AG04450 (cell line): ENCODE measurements at regions not wholly inside any gene's neighbourhood (a gene's known extent, or its start where the extent isn't known, plus 50 kb on each side); places are given as distances from the start of the nearest gene placed in this dataset.
"Not testable (repeated sequence)": the region's sequence is repeated elsewhere in the genome, so short reads cannot be mapped to it uniquely, and the experiment has no call there.

Experiments
- CTCF ChIA-PET: fragments of 300-600, 350-600 bp; formaldehyde crosslinking; extraction: SDS; loops from one replicate; lab custom pipeline; 2022; ENCODE audit warnings: antibody characterized with exemption, inconsistent platforms; lab: Charles Lee
- POLR2A ChIA-PET: fragments of 350-600 bp; formaldehyde crosslinking; extraction: SDS; loops from one replicate; lab custom pipeline; 2021; ENCODE audit warnings: antibody characterized with exemption, inconsistent platforms; lab: Yijun Ruan, JAX
- DNase-seq: peaks from one replicate; pipeline ENCODE4 v3.0.0-alpha.2; 2011; ENCODE audit warnings: low read depth, low spot score
- H3K27ac ChIP-seq: one replicate; pipeline ENCODE4 v1.5.1; 2012; ENCODE audit warnings: low read depth, low read length, control low read depth
- H3K27me3 ChIP-seq: one replicate; pipeline ENCODE4 v1.6.0; 2012; ENCODE audit warnings: low read length; ENCODE audit not compliant: control insufficient read depth, insufficient read depth
- H3K4me3 ChIP-seq: 2 replicates; pipeline ENCODE4 v1.5.1; 2011; ENCODE audit warnings: mild to moderate bottlenecking, low read depth, low read length, control low read depth
- H3K9me3 ChIP-seq: 2 replicates; pipeline ENCODE4 v1.5.1; 2012; ENCODE audit warnings: low read length; ENCODE audit not compliant: control insufficient read depth, insufficient read depth
- TF ChIP-seq, protein P1 (sequence below): IDR thresholded peaks from 2 replicates; pipeline ENCODE4 v1.5.1; 2011; ENCODE audit warnings: low read depth, low read length, control low read depth, inconsistent platforms

DNA sequence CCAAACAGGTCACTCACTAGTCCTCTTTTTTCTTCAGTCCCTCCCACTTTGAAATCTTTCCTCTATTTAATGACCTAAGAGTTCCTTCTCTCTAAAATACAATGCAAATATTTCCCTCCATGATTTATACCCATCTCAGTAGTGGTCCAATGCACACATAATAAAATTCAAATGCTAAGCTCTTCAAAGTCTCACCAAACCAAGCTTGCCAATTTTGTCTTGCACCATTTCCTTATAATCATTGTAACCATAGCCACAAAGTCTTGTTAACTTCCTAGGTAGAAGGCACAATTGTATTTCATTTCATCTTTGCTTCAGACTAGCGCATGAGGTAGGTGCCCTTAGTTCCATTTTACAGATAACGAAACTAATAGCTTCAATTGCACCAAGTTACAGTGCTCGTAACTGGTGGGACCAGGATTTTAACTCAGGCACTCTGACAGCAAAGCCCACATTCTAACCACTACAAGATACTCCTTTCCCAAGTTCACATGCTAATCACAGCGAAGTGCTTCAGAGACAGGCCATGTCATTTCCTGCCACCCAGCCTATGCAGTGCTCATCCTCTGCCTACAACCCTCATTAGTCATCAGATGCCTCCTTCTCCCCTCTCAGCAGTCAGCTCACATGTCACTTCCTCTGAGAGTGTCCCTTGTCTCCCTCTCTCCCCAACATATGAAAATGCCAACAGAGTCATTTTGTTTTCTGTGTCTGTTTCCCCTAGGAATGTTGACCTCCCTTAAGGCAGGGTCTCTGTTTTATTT is 66.9 kb upstream of the PPARGC1A start:
- Histone ChIP-seq H3K9me3 (no peaks in the 10 kb centered on the region), H3K27me3 (no peaks in the 10 kb centered on the region), H3K4me3 (no peak overlapping the region), H3K27ac (no peak overlapping the region)
- POLR2A ChIA-PET, result no interaction called here
- TF ChIP-seq, protein P1, sequence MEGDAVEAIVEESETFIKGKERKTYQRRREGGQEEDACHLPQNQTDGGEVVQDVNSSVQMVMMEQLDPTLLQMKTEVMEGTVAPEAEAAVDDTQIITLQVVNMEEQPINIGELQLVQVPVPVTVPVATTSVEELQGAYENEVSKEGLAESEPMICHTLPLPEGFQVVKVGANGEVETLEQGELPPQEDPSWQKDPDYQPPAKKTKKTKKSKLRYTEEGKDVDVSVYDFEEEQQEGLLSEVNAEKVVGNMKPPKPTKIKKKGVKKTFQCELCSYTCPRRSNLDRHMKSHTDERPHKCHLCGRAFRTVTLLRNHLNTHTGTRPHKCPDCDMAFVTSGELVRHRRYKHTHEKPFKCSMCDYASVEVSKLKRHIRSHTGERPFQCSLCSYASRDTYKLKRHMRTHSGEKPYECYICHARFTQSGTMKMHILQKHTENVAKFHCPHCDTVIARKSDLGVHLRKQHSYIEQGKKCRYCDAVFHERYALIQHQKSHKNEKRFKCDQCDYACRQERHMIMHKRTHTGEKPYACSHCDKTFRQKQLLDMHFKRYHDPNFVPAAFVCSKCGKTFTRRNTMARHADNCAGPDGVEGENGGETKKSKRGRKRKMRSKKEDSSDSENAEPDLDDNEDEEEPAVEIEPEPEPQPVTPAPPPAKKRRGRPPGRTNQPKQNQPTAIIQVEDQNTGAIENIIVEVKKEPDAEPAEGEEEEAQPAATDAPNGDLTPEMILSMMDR, result no peak
- no peak for DNase-seq
- CTCF ChIA-PET, result interaction anchor here (1.3 kb wide), 1 partner anchor 9 kb away, joined by 3 read pairs; no protein-coding TSS in a partner anchor

DNA sequence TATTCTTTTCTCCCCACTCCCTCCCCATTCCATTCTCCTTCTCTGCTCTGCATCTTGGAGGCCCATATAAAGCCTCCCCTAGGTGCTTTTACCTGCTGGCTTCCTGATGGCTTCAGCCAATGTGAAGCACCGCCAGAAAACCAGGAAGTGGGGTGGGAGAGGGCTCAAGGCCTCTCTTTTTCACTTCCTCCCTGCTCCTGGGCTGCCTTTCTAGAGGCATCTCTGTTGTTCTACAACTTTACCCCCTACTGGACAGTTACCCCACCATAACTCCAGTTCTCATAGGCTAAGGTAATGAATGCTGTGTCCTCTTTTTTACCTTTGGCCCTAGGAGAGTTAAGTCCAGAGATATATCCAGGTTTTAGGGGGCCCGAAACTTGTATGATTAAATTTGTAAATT is 62.4 kb upstream of the PPARGC1A start:
- Histone ChIP-seq H3K27me3 (no peaks in the 10 kb centered on the region), H3K9me3 (no peaks in the 10 kb centered on the region), H3K27ac (no peak overlapping the region), H3K4me3 (no peak overlapping the region)
- ChIA-PET CTCF (no interaction called here), POLR2A (no interaction called here)
- TF ChIP-seq, protein P1, result no peak
- no peak for DNase-seq

DNA sequence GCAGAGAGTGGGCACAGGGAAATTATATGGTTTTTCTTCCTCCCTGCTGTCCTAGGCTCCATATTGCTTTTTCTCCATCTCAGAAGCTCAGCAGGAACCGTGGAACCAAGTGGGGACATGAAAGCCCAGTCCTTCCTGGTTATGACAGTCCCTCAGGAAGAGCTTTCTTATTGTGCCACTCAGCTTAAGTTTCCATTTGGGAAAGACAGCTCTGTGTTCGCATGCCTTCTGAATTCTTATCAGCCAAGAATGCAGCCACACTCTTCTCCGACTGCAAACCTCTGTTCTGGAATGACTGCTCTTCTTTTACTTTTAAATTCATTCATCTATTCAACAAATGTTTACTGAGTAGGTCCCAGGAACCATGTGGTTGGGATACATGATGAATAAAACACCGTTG is 58.0 kb upstream of the PPARGC1A start:
- CTCF ChIA-PET, result interaction anchor here (0.5 kb wide), 1 partner anchor 32 kb away, joined by 5 read pairs; no protein-coding TSS in a partner anchor
- TF ChIP-seq, protein P1, result no peak
- no peak for DNase-seq
- H3K27me3 ChIP-seq, result no peaks in the 10 kb centered on the region
- no peaks in the 10 kb centered on the region for H3K9me3 ChIP-seq
- no peak overlapping the region for H3K27ac ChIP-seq
- POLR2A ChIA-PET, result no interaction called here
- no peak overlapping the region for H3K4me3 ChIP-seq

DNA sequence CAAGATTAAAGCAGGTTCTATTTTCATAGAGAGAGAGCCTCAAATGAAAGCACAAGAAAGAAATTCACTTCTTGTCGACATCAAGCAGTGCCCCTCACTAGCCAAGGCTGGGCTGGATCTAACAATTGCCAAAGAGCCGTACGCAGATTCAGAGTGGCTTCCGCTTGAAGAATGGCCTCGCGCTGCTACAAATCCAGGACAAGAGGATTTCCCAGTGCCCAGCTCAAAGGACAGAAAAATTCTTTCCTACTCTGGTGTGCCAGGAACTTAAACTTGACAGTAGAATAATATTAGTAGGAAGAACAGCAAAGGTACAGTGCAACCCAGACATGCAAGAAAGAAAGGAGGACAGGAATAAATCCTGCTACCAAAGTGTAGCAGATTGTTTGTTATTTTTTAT is 56.5 kb upstream of the PPARGC1A start:
- Histone ChIP-seq H3K27ac (no peak overlapping the region), H3K4me3 (no peak overlapping the region), H3K9me3 (no peaks in the 10 kb centered on the region), H3K27me3 (no peaks in the 10 kb centered on the region)
- ChIA-PET CTCF (no interaction called here), POLR2A (no interaction called here)
- DNase-seq, result no peak
- TF ChIP-seq, protein P1, result no peak

DNA sequence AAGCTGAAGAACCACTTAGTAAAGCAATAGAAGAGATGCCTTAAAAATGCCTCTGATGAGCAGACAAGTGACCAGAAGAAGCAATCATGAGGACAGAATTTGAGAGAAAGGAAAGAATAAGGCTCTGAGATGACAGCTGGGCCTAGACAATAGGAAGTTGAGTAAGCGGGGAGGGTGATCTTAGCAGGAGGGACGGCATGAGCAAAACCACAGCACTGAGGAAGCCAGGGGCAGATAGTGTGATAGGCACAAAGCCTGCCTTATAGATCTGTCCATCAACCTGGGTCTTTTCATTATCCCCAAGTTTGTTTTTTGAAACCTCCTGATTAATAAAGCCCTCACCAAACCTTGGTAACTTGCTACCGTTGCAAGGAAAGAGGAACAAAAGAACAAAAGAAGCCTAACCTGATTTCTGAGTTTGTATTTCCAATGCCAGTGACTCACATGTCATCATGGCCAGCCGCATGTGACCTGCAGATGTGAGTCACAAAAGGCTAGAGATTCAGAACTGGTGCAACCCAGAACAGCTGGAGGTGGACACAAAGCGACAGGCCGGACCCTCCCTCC is 55.7 kb upstream of the PPARGC1A start:
- CTCF ChIA-PET, result no interaction called here
- TF ChIP-seq, protein P1, result no peak
- Histone ChIP-seq H3K27me3 (no peaks in the 10 kb centered on the region), H3K4me3 (no peak overlapping the region), H3K27ac (peak overlapping the region; percentile 57), H3K9me3 (no peaks in the 10 kb centered on the region)
- DNase-seq, result peak; percentile 32
- POLR2A ChIA-PET, result no interaction called here

DNA sequence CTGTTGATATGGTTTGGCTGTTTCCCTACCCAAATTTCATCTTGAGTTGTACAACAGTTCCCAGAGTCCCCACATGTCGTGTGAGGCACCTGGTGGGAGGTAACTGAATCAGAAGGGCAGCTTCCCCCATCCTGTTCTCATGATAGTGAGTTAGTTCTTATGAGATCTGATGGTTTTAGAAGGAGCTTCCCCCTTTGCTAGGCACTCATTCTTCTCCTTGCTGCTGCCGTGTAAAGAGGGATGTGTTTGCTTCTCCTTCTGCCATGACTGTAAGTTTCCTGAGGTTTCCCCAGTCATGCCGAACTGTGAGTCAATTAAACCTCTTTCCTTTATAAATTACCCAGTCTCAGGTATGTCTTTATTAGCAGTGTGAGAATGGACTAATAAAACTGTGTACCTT is 54.7 kb upstream of the PPARGC1A start:
- H3K9me3 ChIP-seq, H3K27ac ChIP-seq, POLR2A ChIA-PET, DNase-seq, H3K4me3 ChIP-seq, H3K27me3 ChIP-seq, CTCF ChIA-PET: not testable (repeated sequence)
